Neural progenitor cell (in vitro differentiated cells): ENCODE measurements at regions not wholly inside any gene's neighbourhood (a gene's known extent, or its start where the extent isn't known, plus 50 kb on each side); places are given as distances from the start of the nearest gene placed in this dataset.

Source experiments
- DNase-seq: peaks from one replicate; pipeline ENCODE4 v3.0.0-alpha.2; 2016; ENCODE audit warnings: low spot score
- H2AFZ ChIP-seq: fragments of 200-600 bp; sonication (generic); replicated peaks from 2 replicates; pipeline ENCODE4 v1.6.1; 2016; ENCODE audit warnings: antibody characterized with exemption
- H3F3A ChIP-seq: fragments of 200-600 bp; sonication (generic); 2 replicates; pipeline ENCODE4 v1.6.1; 2016; ENCODE audit warnings: antibody characterized with exemption, low read depth
- H3K27ac ChIP-seq: fragments of 200-600 bp; sonication (generic); 2 replicates; pipeline ENCODE4 v1.5.1; 2016; ENCODE audit warnings: mild to moderate bottlenecking
- H3K27me3 ChIP-seq: fragments of 200-600 bp; sonication (generic); 2 replicates; pipeline ENCODE4 v1.6.1; 2016; ENCODE audit warnings: mild to moderate bottlenecking, moderate library complexity
- H3K36me3 ChIP-seq: fragments of 200-600 bp; sonication (generic); 2 replicates; pipeline ENCODE4 v1.5.1; 2016
- H3K4me1 ChIP-seq: fragments of 200-600 bp; sonication (generic); 2 replicates; pipeline ENCODE4 v1.6.1; 2016; ENCODE audit warnings: mixed run types
- H3K4me2 ChIP-seq: fragments of 200-600 bp; sonication (generic); 2 replicates; pipeline ENCODE4 v1.6.1; 2016
- H3K4me3 ChIP-seq: fragments of 200-600 bp; sonication (generic); 2 replicates; pipeline ENCODE4 v1.5.1; 2016
- H3K79me2 ChIP-seq: fragments of 200-600 bp; sonication (generic); 2 replicates; pipeline ENCODE4 v1.6.1; 2016; ENCODE audit warnings: low read depth
- H3K9ac ChIP-seq: fragments of 200-600 bp; sonication (generic); 2 replicates; pipeline ENCODE4 v1.6.1; 2016
- H3K9me3 ChIP-seq: fragments of 200-600 bp; sonication (generic); 2 replicates; pipeline ENCODE4 v1.5.1; 2016; ENCODE audit warnings: low read depth
- H4K20me1 ChIP-seq: fragments of 200-600 bp; sonication (generic); 2 replicates; pipeline ENCODE4 v1.6.1; 2016; ENCODE audit warnings: low read depth
- H3K27ac Mint-ChIP-seq: 3 replicates; pipeline ENCODE4 v1.8.0; 2021; ENCODE audit warnings: mixed read lengths
- H3K27me3 Mint-ChIP-seq: 2 replicates; pipeline ENCODE4 v1.8.0; 2022; ENCODE audit warnings: low read depth, mild to moderate bottlenecking, inconsistent platforms, moderate library complexity, mixed read lengths; ENCODE audit not compliant: insufficient read depth
- H3K36me3 Mint-ChIP-seq: 3 replicates; pipeline ENCODE4 v1.8.0; 2021; ENCODE audit warnings: mixed read lengths
- H3K4me1 Mint-ChIP-seq: 3 replicates; pipeline ENCODE4 v1.8.0; 2021; ENCODE audit warnings: mixed read lengths
- H3K4me3 Mint-ChIP-seq: 3 replicates; pipeline ENCODE4 v1.8.0; 2021; ENCODE audit warnings: mild to moderate bottlenecking, moderate library complexity, mixed read lengths
- H3K9me3 Mint-ChIP-seq: 3 replicates; pipeline ENCODE4 v1.8.0; 2020; ENCODE audit warnings: mixed read lengths
- CTCF ChIP-seq: fragments of 200-600 bp; sonication (generic); IDR thresholded peaks from 2 replicates; pipeline ENCODE4 v1.5.1; 2017; ENCODE audit warnings: antibody characterized with exemption, mild to moderate bottlenecking
- EZH2 ChIP-seq: fragments of 200-600 bp; sonication (generic); IDR thresholded peaks from 2 replicates; pipeline ENCODE4 v1.6.1; 2017; ENCODE audit warnings: antibody characterized with exemption, mild to moderate bottlenecking, moderate library complexity
- EZH2phosphoT487 ChIP-seq: fragments of 200-600 bp; sonication (generic); IDR thresholded peaks from 2 replicates; pipeline ENCODE4 v1.6.1; 2017; ENCODE audit warnings: antibody characterized with exemption

DNA sequence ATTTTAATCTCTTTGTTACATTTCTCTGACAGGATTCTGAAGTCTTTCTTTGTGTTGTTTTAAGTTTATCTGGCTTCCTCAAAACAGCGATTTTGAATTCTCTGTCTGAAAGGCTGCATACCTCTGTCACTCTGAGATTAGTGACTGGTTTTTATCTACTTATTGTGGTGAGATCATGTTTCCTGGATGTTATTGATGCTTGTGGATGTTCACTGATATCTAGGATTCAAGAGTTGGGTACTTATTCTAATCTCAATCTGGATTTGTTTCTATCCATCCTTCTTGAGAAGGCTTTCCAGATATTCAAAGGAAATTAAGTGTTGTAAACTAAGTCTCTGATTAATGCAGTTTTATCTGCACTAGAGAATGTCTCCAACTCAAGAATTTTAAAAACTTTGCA lies 1076.1 kb upstream of the ADGRB3 start:
- Histone ChIP-seq H3K79me2 (no peaks in the 10 kb centered on the region), H3K27ac (no peak overlapping the region), H3K9me3 (no peaks in the 10 kb centered on the region), H3F3A (no peaks in the 10 kb centered on the region), H2AFZ (no peak overlapping the region), H3K4me2 (no peak overlapping the region), H3K27me3 (no peaks in the 10 kb centered on the region), H3K4me1 (no peaks in the 10 kb centered on the region), H3K36me3 (no peaks in the 10 kb centered on the region), H3K4me3 (no peak overlapping the region), H3K9ac (no peak overlapping the region), H4K20me1 (no peaks in the 10 kb centered on the region)
- DNase-seq = no peak
- H3K4me3 Mint-ChIP-seq = no peak overlapping the region
- H3K36me3 Mint-ChIP-seq = no peaks in the 10 kb centered on the region
- no peaks in the 10 kb centered on the region for H3K4me1 Mint-ChIP-seq
- no peaks in the 10 kb centered on the region for H3K9me3 Mint-ChIP-seq
- H3K27me3 Mint-ChIP-seq = peaks cover 2% of the 10 kb centered on the region
- no peak overlapping the region for H3K27ac Mint-ChIP-seq
- TF ChIP-seq CTCF = no peak
- no peak for TF ChIP-seq EZH2phosphoT487
- TF ChIP-seq EZH2 = no peak

GRCh38 chr6:67544851-67545452 lies 1090.1 kb upstream of the ADGRB3 start:
- Mint-ChIP-seq H3K9me3 (peaks cover 24% of the 10 kb centered on the region), H3K36me3 (no peaks in the 10 kb centered on the region), H3K27ac (no peak overlapping the region), H3K4me3 (no peak overlapping the region), H3K4me1 (no peaks in the 10 kb centered on the region), H3K27me3 (no peaks in the 10 kb centered on the region)
- Histone ChIP-seq H2AFZ (no peak overlapping the region), H3K4me1 (no peaks in the 10 kb centered on the region), H3K4me2 (no peak overlapping the region), H3K9me3 (peaks cover 13% of the 10 kb centered on the region), H3K4me3 (no peak overlapping the region), H3K36me3 (no peaks in the 10 kb centered on the region), H4K20me1 (no peaks in the 10 kb centered on the region), H3K9ac (no peak overlapping the region), H3K79me2 (no peaks in the 10 kb centered on the region), H3F3A (no peaks in the 10 kb centered on the region), H3K27ac (no peak overlapping the region), H3K27me3 (no peaks in the 10 kb centered on the region)
- no peak for DNase-seq
- TF ChIP-seq EZH2 (no peak), CTCF (no peak), EZH2phosphoT487 (no peak)

DNA sequence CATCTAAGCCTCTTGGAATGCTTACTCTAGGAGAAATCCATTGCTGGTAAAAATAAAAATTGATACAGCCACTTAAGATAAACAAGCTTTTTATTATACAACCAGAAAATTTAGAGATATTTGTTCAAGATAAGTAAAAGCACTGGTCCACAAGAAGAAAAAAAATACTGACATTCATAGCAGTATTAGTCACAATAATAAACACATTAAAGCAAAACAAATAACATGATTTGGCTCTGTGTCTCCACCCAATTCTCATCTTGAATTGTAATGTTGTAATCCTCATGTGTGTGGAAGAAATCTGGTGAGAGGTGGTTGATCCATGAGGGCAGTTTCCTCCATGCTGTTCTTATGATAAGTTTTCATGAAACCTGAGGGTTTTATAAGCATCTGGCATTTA lies 1093.5 kb upstream of the ADGRB3 start:
- Mint-ChIP-seq H3K36me3 (no peaks in the 10 kb centered on the region), H3K4me3 (no peak overlapping the region), H3K27me3 (no peaks in the 10 kb centered on the region), H3K4me1 (no peaks in the 10 kb centered on the region), H3K9me3 (peaks cover 20% of the 10 kb centered on the region), H3K27ac (no peak overlapping the region)
- no peak for DNase-seq
- TF ChIP-seq EZH2phosphoT487 (no peak), EZH2 (no peak), CTCF (no peak)
- Histone ChIP-seq H2AFZ (no peak overlapping the region), H3K79me2 (no peaks in the 10 kb centered on the region), H3K27ac (no peak overlapping the region), H3K36me3 (no peaks in the 10 kb centered on the region), H4K20me1 (no peaks in the 10 kb centered on the region), H3F3A (no peaks in the 10 kb centered on the region), H3K4me2 (no peak overlapping the region), H3K4me3 (no peak overlapping the region), H3K4me1 (no peaks in the 10 kb centered on the region), H3K9ac (no peak overlapping the region), H3K27me3 (no peaks in the 10 kb centered on the region), H3K9me3 (peaks cover 13% of the 10 kb centered on the region)
